ENCODE measurements at regions not wholly inside any gene's neighbourhood (a gene's known extent, or its start where the extent isn't known, plus 50 kb on each side); places are given as distances from the start of the nearest gene placed in this dataset.

- DNase-seq (ENCODE audit: low spot score): no peak
Measured at GRCh38 chr15:56868170-56868569, 50.3 kb upstream of the TCF12 start.

- no peak for DNase-seq (ENCODE audit: low spot score)
Measured at GRCh38 chr15:56866803-56867202, 51.6 kb upstream of the TCF12 start.

- DNase-seq (ENCODE audit: low spot score): no peak
Measured at GRCh38 chr15:56857828-56858227, 60.6 kb upstream of the TCF12 start.

- DNase-seq (ENCODE audit: low spot score): no peak
Measured at GRCh38 chr15:56856934-56857333, 61.5 kb upstream of the TCF12 start.

GRCh38 chr15:56844892-56845291 lies 73.6 kb upstream of the TCF12 start:
- DNase-seq (ENCODE audit: low spot score): no peak

GRCh38 chr15:56844471-56844870 lies 74.0 kb upstream of the TCF12 start:
- no peak for DNase-seq (ENCODE audit: low spot score)

- DNase-seq (ENCODE audit: low spot score): no peak
Measured at GRCh38 chr15:56839641-56840040, 78.8 kb upstream of the TCF12 start.

- no peak for DNase-seq (ENCODE audit: low spot score)
Measured at GRCh38 chr15:56839099-56839498, 79.3 kb upstream of the TCF12 start.

GRCh38 chr15:56838085-56838484 lies 80.4 kb upstream of the TCF12 start:
- no peak for DNase-seq (ENCODE audit: low spot score)

- DNase-seq (ENCODE audit: low spot score): peak; percentile 60
Measured at GRCh38 chr15:56837273-56837672, 81.2 kb upstream of the TCF12 start.

- no peak for DNase-seq (ENCODE audit: low spot score)
Measured at GRCh38 chr15:56835718-56836171, 82.7 kb upstream of the TCF12 start.

- peak; percentile 35 for DNase-seq (ENCODE audit: low spot score)
Measured at GRCh38 chr15:56832125-56832524, 86.3 kb upstream of the TCF12 start.

GRCh38 chr15:56831467-56832005 lies 86.9 kb upstream of the TCF12 start:
- DNase-seq (ENCODE audit: low spot score): no peak

- DNase-seq (ENCODE audit: low spot score): peak; percentile 25
Measured at GRCh38 chr15:56824175-56824574, 90.9 kb upstream of the ZNF280D start.

- peak; percentile 70 for DNase-seq (ENCODE audit: low spot score)
Measured at GRCh38 chr15:56821721-56822425, 88.6 kb upstream of the ZNF280D start.

- no peak for DNase-seq (ENCODE audit: low spot score)
Measured at GRCh38 chr15:56820333-56820732, 87.0 kb upstream of the ZNF280D start.

GRCh38 chr15:56817321-56818080 lies 84.2 kb upstream of the ZNF280D start:
- DNase-seq (ENCODE audit: low spot score): peak; percentile 25

- DNase-seq (ENCODE audit: low spot score): no peak
Measured at GRCh38 chr15:56816781-56817180, 83.5 kb upstream of the ZNF280D start.

GRCh38 chr15:56815247-56815646 lies 81.9 kb upstream of the ZNF280D start:
- no peak for DNase-seq (ENCODE audit: low spot score)

- no peak for DNase-seq (ENCODE audit: low spot score)
Measured at GRCh38 chr15:56814429-56814828, 81.1 kb upstream of the ZNF280D start.

- DNase-seq (ENCODE audit: low spot score): no peak
Measured at GRCh38 chr15:56813995-56814394, 80.7 kb upstream of the ZNF280D start.

GRCh38 chr15:56812961-56813360 lies 79.7 kb upstream of the ZNF280D start:
- DNase-seq (ENCODE audit: low spot score): no peak

GRCh38 chr15:56812221-56812620 lies 78.9 kb upstream of the ZNF280D start:
- no peak for DNase-seq (ENCODE audit: low spot score)
